Mucosa of rectum (tissue), 2 donors: ENCODE measurements at regions not wholly inside any gene's neighbourhood (a gene's known extent, or its start where the extent isn't known, plus 50 kb on each side); places are given as distances from the start of the nearest gene placed in this dataset.
"Not testable (repeated sequence)": the region's sequence is repeated elsewhere in the genome, so short reads cannot be mapped to it uniquely, and the experiment has no call there.

ENCODE experiments used
- H3K27ac ChIP-seq, 2 donors: one replicate each; pipeline ENCODE4 v1.7.0; 2013; ENCODE audit warnings: inconsistent platforms in 2 of 2, low read depth in 2 of 2, low read length in 2 of 2
- H3K27me3 ChIP-seq, 2 donors: one replicate each; pipeline ENCODE4 v1.7.0; 2013; ENCODE audit warnings: low read length in 2 of 2; ENCODE audit not compliant: control insufficient read depth in 2 of 2, insufficient read depth in 2 of 2
- H3K36me3 ChIP-seq, 2 donors: one replicate each; pipeline ENCODE4 v1.7.0; 2013; ENCODE audit warnings: low read length in 2 of 2; ENCODE audit not compliant: control insufficient read depth in 2 of 2, insufficient read depth in 2 of 2
- H3K4me1 ChIP-seq, 2 donors: one replicate each; pipeline ENCODE4 v1.7.0; 2013; ENCODE audit warnings: low read length in 2 of 2, mild to moderate bottlenecking in 1 of 2; ENCODE audit not compliant: control insufficient read depth in 2 of 2, insufficient read depth in 2 of 2
- H3K4me3 ChIP-seq, 2 donors: one replicate each; pipeline ENCODE4 v1.7.0; 2013; ENCODE audit warnings: low read length in 2 of 2
- H3K9ac ChIP-seq, 2 donors: one replicate each; pipeline ENCODE4 v1.7.0; 2013; ENCODE audit warnings: low read length in 2 of 2, low read depth in 1 of 2, mild to moderate bottlenecking in 1 of 2
- H3K9me3 ChIP-seq, 2 donors: one replicate each; pipeline ENCODE4 v1.7.0; 2013; ENCODE audit warnings: low read length in 2 of 2; ENCODE audit not compliant: control insufficient read depth in 2 of 2
- donor health status: healthy.
- donor health status: Normal muscosa, but diverticular disease.

GRCh38 chr16:72729552-72729951 lies 318.4 kb downstream of the ZFHX3 start:
- H3K9ac ChIP-seq: not testable (repeated sequence)

GRCh38 chr16:72728516-72728915 lies 319.4 kb downstream of the ZFHX3 start:
- no peak overlapping the region for H3K9ac ChIP-seq
- no peak overlapping the region for H3K27ac ChIP-seq
- no peaks in the 10 kb centered on the region for H3K4me1 ChIP-seq
- no peaks in the 10 kb centered on the region for H3K36me3 ChIP-seq
- no peaks in the 10 kb centered on the region for H3K27me3 ChIP-seq
- H3K9me3 ChIP-seq: no peaks in the 10 kb centered on the region
- no peak overlapping the region for H3K4me3 ChIP-seq

More at GRCh38 chr16:72729552-72729951, 318.4 kb downstream of the ZFHX3 start:
- H3K27ac ChIP-seq, H3K27me3 ChIP-seq, H3K9me3 ChIP-seq, H3K4me3 ChIP-seq, H3K36me3 ChIP-seq, H3K4me1 ChIP-seq: not testable (repeated sequence)

GRCh38 chr16:72727565-72727964 lies 320.4 kb downstream of the ZFHX3 start:
- Histone ChIP-seq H3K27ac (no peak overlapping the region), H3K36me3 (no peaks in the 10 kb centered on the region), H3K4me1 (no peaks in the 10 kb centered on the region), H3K9me3 (no peaks in the 10 kb centered on the region), H3K27me3 (no peaks in the 10 kb centered on the region), H3K9ac (no peak overlapping the region), H3K4me3 (no peak overlapping the region)

GRCh38 chr16:72725643-72726042 lies 322.3 kb downstream of the ZFHX3 start:
- Histone ChIP-seq H3K36me3 (no peaks in the 10 kb centered on the region), H3K27me3 (no peaks in the 10 kb centered on the region), H3K4me3 (no peak overlapping the region), H3K9ac (no peak overlapping the region), H3K27ac (no peak overlapping the region), H3K4me1 (no peaks in the 10 kb centered on the region), H3K9me3 (no peaks in the 10 kb centered on the region)

- no peak overlapping the region for H3K4me3 ChIP-seq
- no peaks in the 10 kb centered on the region for H3K4me1 ChIP-seq
Measured at GRCh38 chr16:72723781-72724180, 324.1 kb downstream of the ZFHX3 start.

GRCh38 chr16:72722552-72722951 lies 325.4 kb downstream of the ZFHX3 start:
- no peak overlapping the region for H3K4me3 ChIP-seq
- H3K4me1 ChIP-seq: no peaks in the 10 kb centered on the region
- H3K9ac ChIP-seq: no peak overlapping the region
- H3K27ac ChIP-seq: no peak overlapping the region
- H3K27me3 ChIP-seq: no peaks in the 10 kb centered on the region
- H3K9me3 ChIP-seq: no peaks in the 10 kb centered on the region
- H3K36me3 ChIP-seq: no peaks in the 10 kb centered on the region

More at GRCh38 chr16:72723781-72724180, 324.1 kb downstream of the ZFHX3 start:
- Histone ChIP-seq H3K9ac (no peak overlapping the region), H3K9me3 (no peaks in the 10 kb centered on the region), H3K27ac (no peak overlapping the region), H3K36me3 (no peaks in the 10 kb centered on the region), H3K27me3 (no peaks in the 10 kb centered on the region)

- Histone ChIP-seq H3K4me3 (no peak overlapping the region), H3K9me3 (no peaks in the 10 kb centered on the region), H3K36me3 (no peaks in the 10 kb centered on the region), H3K9ac (no peak overlapping the region), H3K27me3 (no peaks in the 10 kb centered on the region), H3K27ac (no peak overlapping the region), H3K4me1 (no peaks in the 10 kb centered on the region)
Measured at GRCh38 chr16:72721981-72722380, 325.9 kb downstream of the ZFHX3 start.

- Histone ChIP-seq H3K4me1 (no peaks in the 10 kb centered on the region), H3K4me3 (no peak overlapping the region), H3K9ac (no peak overlapping the region), H3K27me3 (no peaks in the 10 kb centered on the region), H3K9me3 (peaks cover 3 to 4% of the 10 kb centered on the region in 2 donors), H3K36me3 (no peaks in the 10 kb centered on the region), H3K27ac (no peak overlapping the region)
Measured at GRCh38 chr16:72715267-72715666, 332.7 kb downstream of the ZFHX3 start.

GRCh38 chr16:72711823-72712222 lies 336.1 kb downstream of the ZFHX3 start:
- Histone ChIP-seq H3K9me3 (peaks cover 3 to 4% of the 10 kb centered on the region in 2 donors), H3K27me3 (no peaks in the 10 kb centered on the region), H3K4me3 (no peak overlapping the region), H3K27ac (no peak overlapping the region), H3K9ac (no peak overlapping the region), H3K4me1 (no peaks in the 10 kb centered on the region), H3K36me3 (no peaks in the 10 kb centered on the region)

GRCh38 chr16:72705801-72706200 lies 342.1 kb downstream of the ZFHX3 start:
- H3K36me3 ChIP-seq: no peaks in the 10 kb centered on the region
- peaks cover 0 to 2% of the 10 kb centered on the region in 2 donors for H3K9me3 ChIP-seq
- H3K27ac ChIP-seq: no peak overlapping the region
- H3K27me3 ChIP-seq: no peaks in the 10 kb centered on the region
- H3K4me1 ChIP-seq: no peaks in the 10 kb centered on the region
- no peak overlapping the region for H3K9ac ChIP-seq
- no peak overlapping the region for H3K4me3 ChIP-seq

- H3K4me1 ChIP-seq: no peaks in the 10 kb centered on the region
- H3K27me3 ChIP-seq: no peaks in the 10 kb centered on the region
- H3K9me3 ChIP-seq: no peaks in the 10 kb centered on the region
Measured at GRCh38 chr16:72704746-72705372, 343.1 kb downstream of the ZFHX3 start.

More at GRCh38 chr16:72704746-72705372, 343.1 kb downstream of the ZFHX3 start:
- H3K27ac ChIP-seq: no peak overlapping the region
- H3K9ac ChIP-seq: no peak overlapping the region
- no peak overlapping the region for H3K4me3 ChIP-seq
- H3K36me3 ChIP-seq: no peaks in the 10 kb centered on the region
